Ascending aorta (tissue), 2 donors: ENCODE measurements at regions not wholly inside any gene's neighbourhood (a gene's known extent, or its start where the extent isn't known, plus 50 kb on each side); places are given as distances from the start of the nearest gene placed in this dataset.

Source experiments
- DNase-seq, 2 donors: peaks; one replicate each; pipeline ENCODE4 v3.0.0-alpha.2; 2019; ENCODE audit warnings: low spot score in 2 of 2
- H3K27ac ChIP-seq, 2 donors: fragments of 200-600 bp; sonication (generic); one replicate each; pipeline ENCODE4 v1.5.1; 2016 to 2017; ENCODE audit warnings: mild to moderate bottlenecking in 1 of 2
- H3K27me3 ChIP-seq: fragments of 200-600 bp; sonication (generic); one replicate; pipeline ENCODE4 v1.5.1; 2017
- H3K36me3 ChIP-seq, 2 donors: fragments of 200-600 bp; sonication (generic); one replicate each; pipeline ENCODE4 v1.5.1; 2016
- H3K4me1 ChIP-seq, 2 donors: fragments of 200-600 bp; sonication (generic); one replicate each; pipeline ENCODE4 v1.5.1; 2016 to 2017; ENCODE audit warnings: mild to moderate bottlenecking in 1 of 2
- H3K4me3 ChIP-seq, 2 donors: fragments of 200-600 bp; sonication (generic); one replicate each; pipeline ENCODE4 v1.5.1; 2016 to 2017; ENCODE audit warnings: mild to moderate bottlenecking in 1 of 2
- H3K9me3 ChIP-seq, 2 donors: fragments of 200-600 bp; sonication (generic); one replicate each; pipeline ENCODE4 v1.5.1; 2016
- intact Hi-C: fragments of 100-400 bp; cut with DNase I; formaldehyde crosslinking; loops from one replicate; pipeline ENCODE4 v1.15.1; 2023
- TF ChIP-seq, protein P1 (sequence below), 3 experiments: fragments of 200-600 bp in 2 of 3; fragments of 450-650 bp in 1 of 3; sonication (generic) in 2 of 3; IDR thresholded peaks; one replicate each; pipeline ENCODE4 v1.5.1; 2016 to 2019; ENCODE audit warnings: antibody characterized with exemption in 3 of 3, mild to moderate bottlenecking in 1 of 3, moderate library complexity in 1 of 3

DNA sequence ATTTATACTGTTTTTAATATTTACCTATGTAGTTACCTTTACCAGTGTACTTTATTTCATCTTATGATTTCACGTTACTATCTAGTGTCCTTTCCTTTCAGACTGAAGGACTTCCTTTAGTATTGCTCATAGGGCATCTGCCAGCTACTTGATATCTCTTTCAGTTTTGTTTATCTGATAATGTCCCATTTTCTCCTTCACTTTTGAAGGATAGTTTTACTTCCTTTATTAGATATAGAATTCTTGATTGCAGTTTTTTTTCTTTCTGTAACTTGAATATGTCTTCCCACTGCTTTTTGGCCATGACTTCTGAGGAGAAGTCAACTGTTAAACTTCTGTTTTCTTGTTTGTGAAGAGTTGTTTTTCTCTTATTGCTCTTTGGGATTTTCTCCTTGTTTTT lies 69.4 kb upstream of the MAGED1 start:
- TF ChIP-seq, protein P1, sequence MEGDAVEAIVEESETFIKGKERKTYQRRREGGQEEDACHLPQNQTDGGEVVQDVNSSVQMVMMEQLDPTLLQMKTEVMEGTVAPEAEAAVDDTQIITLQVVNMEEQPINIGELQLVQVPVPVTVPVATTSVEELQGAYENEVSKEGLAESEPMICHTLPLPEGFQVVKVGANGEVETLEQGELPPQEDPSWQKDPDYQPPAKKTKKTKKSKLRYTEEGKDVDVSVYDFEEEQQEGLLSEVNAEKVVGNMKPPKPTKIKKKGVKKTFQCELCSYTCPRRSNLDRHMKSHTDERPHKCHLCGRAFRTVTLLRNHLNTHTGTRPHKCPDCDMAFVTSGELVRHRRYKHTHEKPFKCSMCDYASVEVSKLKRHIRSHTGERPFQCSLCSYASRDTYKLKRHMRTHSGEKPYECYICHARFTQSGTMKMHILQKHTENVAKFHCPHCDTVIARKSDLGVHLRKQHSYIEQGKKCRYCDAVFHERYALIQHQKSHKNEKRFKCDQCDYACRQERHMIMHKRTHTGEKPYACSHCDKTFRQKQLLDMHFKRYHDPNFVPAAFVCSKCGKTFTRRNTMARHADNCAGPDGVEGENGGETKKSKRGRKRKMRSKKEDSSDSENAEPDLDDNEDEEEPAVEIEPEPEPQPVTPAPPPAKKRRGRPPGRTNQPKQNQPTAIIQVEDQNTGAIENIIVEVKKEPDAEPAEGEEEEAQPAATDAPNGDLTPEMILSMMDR (IDR thresholded peaks at IDR 0.05): no peak
- Histone ChIP-seq H3K36me3 (no peaks in the 10 kb centered on the region), H3K27me3 (no peaks in the 10 kb centered on the region), H3K4me3 (no peak overlapping the region), H3K4me1 (no peaks in the 10 kb centered on the region), H3K9me3 (no peaks in the 10 kb centered on the region), H3K27ac (no peak overlapping the region)
- DNase-seq: no peak
- intact Hi-C loops: no loop called here

DNA sequence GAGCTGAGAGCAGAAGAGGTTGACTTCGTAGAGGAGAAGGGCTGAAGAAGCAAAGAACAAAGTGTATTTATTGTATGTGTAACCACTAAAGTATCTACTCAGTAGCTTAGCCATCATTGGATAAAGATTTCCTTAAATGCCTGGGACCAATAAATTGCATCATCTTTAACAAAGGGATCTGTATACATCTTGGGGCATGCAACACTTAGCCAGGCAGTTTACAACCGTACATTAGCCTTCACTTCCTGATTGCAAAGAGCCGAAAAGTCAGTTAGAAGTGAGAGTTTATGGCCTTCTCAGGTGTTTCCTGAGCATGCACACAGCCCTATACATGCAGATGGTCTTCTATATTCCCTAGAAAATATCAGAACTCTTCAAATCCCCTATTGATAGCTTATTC lies 68.0 kb upstream of the MAGED1 start:
- intact Hi-C loops: no loop called here
- TF ChIP-seq, protein P1 (IDR thresholded peaks at IDR 0.05): no peak
- no peak overlapping the region for H3K27ac ChIP-seq
- no peaks in the 10 kb centered on the region for H3K9me3 ChIP-seq
- no peaks in the 10 kb centered on the region for H3K36me3 ChIP-seq
- DNase-seq: no peak
- no peak overlapping the region for H3K4me3 ChIP-seq
- no peaks in the 10 kb centered on the region for H3K4me1 ChIP-seq
- no peaks in the 10 kb centered on the region for H3K27me3 ChIP-seq

DNA sequence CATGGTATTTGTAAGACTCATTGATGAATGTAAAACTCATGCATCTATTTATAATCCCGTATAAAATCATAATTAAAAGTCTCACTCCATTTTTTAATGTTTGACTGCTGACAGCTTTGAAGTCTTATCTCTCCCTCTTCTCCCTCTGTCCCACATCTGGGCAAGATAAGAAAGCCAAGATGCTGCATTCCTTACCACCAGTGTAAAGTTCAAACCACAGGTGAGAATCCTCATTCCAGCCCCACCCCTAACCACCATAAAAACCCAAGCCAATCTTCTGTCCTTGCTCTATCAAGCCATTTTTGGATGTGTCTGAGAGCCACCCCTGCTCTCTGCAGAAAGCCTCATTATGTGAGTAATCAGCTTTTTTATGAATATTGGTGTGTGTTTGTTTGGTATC lies 59.3 kb upstream of the MAGED1 start:
- TF ChIP-seq, protein P1 (IDR thresholded peaks at IDR 0.05): no peak
- H3K4me3 ChIP-seq: no peak overlapping the region
- no peaks in the 10 kb centered on the region for H3K4me1 ChIP-seq
- intact Hi-C loops: no loop called here
- no peak for DNase-seq
- H3K9me3 ChIP-seq: no peaks in the 10 kb centered on the region
- H3K27ac ChIP-seq: no peak overlapping the region
- H3K36me3 ChIP-seq: no peaks in the 10 kb centered on the region
- no peaks in the 10 kb centered on the region for H3K27me3 ChIP-seq

DNA sequence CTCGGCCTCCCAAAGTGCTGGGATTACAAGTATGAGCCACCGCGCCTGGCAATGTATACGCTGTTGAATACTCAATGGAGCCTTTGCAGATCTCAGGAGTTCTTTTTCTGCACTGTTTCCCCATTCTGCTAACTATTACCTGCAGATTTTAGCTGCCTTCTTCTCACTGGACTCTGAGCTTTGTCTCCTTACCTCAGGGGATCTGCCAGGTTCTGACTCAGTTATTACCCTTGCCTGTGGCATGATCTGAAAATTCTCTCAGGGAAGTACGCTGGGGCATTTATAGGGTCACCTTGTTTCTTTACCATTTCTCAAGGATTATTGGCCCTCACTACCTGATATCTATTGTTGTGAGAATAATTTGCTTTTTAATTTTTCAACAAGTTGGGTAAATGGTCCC lies 56.6 kb upstream of the MAGED1 start:
- intact Hi-C loops: no loop called here
- no peaks in the 10 kb centered on the region for H3K9me3 ChIP-seq
- H3K4me1 ChIP-seq: no peaks in the 10 kb centered on the region
- no peak overlapping the region for H3K27ac ChIP-seq
- no peak for DNase-seq
- no peak overlapping the region for H3K4me3 ChIP-seq
- H3K27me3 ChIP-seq: no peaks in the 10 kb centered on the region
- no peaks in the 10 kb centered on the region for H3K36me3 ChIP-seq
- TF ChIP-seq, protein P1 (IDR thresholded peaks at IDR 0.05): no peak

DNA sequence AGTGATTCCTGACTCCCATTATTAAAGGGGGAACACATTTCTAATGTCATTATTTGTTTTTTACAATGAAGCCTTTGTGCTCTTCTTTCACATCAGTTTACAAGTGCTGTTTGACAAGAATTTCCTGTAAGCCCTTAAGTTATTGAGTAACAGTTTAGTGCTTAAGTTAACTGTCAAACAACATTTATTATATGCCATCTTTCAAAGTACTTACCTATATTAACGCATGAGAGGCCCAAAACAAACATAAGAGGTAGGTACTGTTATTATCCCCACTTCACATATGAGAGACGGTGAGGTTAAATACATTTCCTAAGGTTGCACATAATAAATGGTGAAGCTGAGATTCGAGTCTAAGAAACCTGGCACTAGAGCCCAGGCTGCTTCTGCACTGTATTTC lies 56.0 kb upstream of the MAGED1 start:
- no peak overlapping the region for H3K27ac ChIP-seq
- intact Hi-C loops: no loop called here
- no peaks in the 10 kb centered on the region for H3K9me3 ChIP-seq

DNA sequence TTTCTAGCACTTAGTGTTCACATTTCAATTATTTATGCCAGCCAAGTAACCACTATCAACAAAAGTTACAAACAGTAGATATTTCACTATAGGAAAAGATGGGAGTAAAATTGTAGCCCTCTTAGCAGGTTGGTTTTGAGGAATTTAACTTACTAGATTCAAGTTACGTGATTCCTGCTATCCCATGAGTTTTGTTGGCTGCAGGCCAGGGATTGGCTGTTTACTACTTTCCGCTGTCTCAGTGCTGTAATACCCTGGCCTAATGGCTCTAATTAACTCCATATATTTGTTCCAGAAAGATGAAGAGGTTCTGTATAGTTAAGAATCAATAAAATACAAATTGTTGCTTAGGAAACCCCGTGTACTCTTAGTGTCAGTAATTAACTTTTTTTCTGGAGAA lies 55.5 kb upstream of the MAGED1 start:
- intact Hi-C loops: no loop called here
- H3K4me3 ChIP-seq: no peak overlapping the region
- TF ChIP-seq, protein P1 (IDR thresholded peaks at IDR 0.05): no peak
- H3K9me3 ChIP-seq: no peaks in the 10 kb centered on the region
- no peaks in the 10 kb centered on the region for H3K27me3 ChIP-seq
- H3K27ac ChIP-seq: no peak overlapping the region
- H3K4me1 ChIP-seq: no peaks in the 10 kb centered on the region
- no peak for DNase-seq
- no peaks in the 10 kb centered on the region for H3K36me3 ChIP-seq

More for the DNA sequence above, 56.0 kb upstream of the MAGED1 start:
- Histone ChIP-seq H3K4me1 (no peaks in the 10 kb centered on the region), H3K27me3 (no peaks in the 10 kb centered on the region), H3K4me3 (no peak overlapping the region), H3K36me3 (no peaks in the 10 kb centered on the region)
- DNase-seq: no peak
- TF ChIP-seq, protein P1 (IDR thresholded peaks at IDR 0.05): no peak
